DND-41 (cell line): ENCODE measurements at regions not wholly inside any gene's neighbourhood (a gene's known extent, or its start where the extent isn't known, plus 50 kb on each side); places are given as distances from the start of the nearest gene placed in this dataset.

Experiments used
- CTCF ChIP-seq: IDR thresholded peaks from 2 replicates; pipeline ENCODE4 v1.5.1; 2012; ENCODE audit warnings: borderline replicate concordance, low read length, moderate library complexity, mild to moderate bottlenecking; ENCODE audit not compliant: poor library complexity, severe bottlenecking; ENCODE audit errors: extremely low read depth
- EZH2 ChIP-seq: IDR thresholded peaks from 3 replicates; pipeline ENCODE4 v1.6.1; 2012; ENCODE audit warnings: borderline replicate concordance, low read depth, mild to moderate bottlenecking, moderate library complexity, low read length, inconsistent platforms; ENCODE audit not compliant: severe bottlenecking

GRCh38 chr12:17137396-17137795, 531.4 kb upstream of the LMO3 start:
- TF ChIP-seq CTCF = no peak
- no peak for TF ChIP-seq EZH2
